ENCODE measurements at regions not wholly inside any gene's neighbourhood (a gene's known extent, or its start where the extent isn't known, plus 50 kb on each side); places are given as distances from the start of the nearest gene placed in this dataset.

DNA sequence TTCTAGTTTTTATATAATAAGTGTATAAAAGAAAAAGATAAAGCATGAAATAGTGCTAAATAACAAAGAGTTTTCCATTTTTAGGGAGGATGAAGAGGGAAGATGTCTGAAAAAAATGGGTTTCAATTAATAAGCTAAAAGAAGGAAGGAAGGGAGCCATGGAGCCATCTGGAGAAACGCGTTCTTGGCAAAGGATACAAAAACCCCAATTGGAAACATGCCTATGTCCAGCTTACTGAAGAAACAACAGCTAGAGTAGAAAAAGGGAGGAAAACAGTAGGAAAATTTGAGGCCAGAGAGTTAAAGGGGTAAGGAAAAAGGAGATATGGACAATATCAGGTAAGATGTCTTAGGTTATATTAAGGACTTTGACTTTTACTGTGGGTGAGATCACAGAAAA, 416.2 kb upstream of the GHITM start:
- TF ChIP-seq, protein P1, sequence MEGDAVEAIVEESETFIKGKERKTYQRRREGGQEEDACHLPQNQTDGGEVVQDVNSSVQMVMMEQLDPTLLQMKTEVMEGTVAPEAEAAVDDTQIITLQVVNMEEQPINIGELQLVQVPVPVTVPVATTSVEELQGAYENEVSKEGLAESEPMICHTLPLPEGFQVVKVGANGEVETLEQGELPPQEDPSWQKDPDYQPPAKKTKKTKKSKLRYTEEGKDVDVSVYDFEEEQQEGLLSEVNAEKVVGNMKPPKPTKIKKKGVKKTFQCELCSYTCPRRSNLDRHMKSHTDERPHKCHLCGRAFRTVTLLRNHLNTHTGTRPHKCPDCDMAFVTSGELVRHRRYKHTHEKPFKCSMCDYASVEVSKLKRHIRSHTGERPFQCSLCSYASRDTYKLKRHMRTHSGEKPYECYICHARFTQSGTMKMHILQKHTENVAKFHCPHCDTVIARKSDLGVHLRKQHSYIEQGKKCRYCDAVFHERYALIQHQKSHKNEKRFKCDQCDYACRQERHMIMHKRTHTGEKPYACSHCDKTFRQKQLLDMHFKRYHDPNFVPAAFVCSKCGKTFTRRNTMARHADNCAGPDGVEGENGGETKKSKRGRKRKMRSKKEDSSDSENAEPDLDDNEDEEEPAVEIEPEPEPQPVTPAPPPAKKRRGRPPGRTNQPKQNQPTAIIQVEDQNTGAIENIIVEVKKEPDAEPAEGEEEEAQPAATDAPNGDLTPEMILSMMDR (IDR thresholded peaks at IDR 0.05) = no peak
- TF ChIP-seq POLR2A (IDR thresholded peaks at IDR 0.05) = no peak

Measured in uterus (tissue), 2 donors.